Prostate gland (tissue), 2 donors: ENCODE measurements at regions not wholly inside any gene's neighbourhood (a gene's known extent, or its start where the extent isn't known, plus 50 kb on each side); places are given as distances from the start of the nearest gene placed in this dataset.
A peak's percentile ranks its signal among the peaks of the same experiment; 100 is the strongest.

Experiments
- DNase-seq: peaks from one replicate; pipeline ENCODE4 v3.0.0-alpha.2; 2019; ENCODE audit warnings: low spot score
- H3K27ac ChIP-seq, 2 donors: fragments of 200-600 bp; sonication (generic); 2 replicates each; pipeline ENCODE4 v1.5.1; 2017 to 2019
- H3K27me3 ChIP-seq: fragments of 200-600 bp; sonication (generic); replicated peaks from 2 replicates; pipeline ENCODE4 v1.5.1; 2019; ENCODE audit not compliant: insufficient read depth
- H3K36me3 ChIP-seq, 2 donors: fragments of 200-600 bp; sonication (generic); 1 replicate in 1 of 2; 2 replicates in 1 of 2; pipeline versions ENCODE4 v1.5.1 to v1.8.1; 2017 to 2019
- H3K4me1 ChIP-seq: fragments of 200-600 bp; sonication (generic); replicated peaks from 2 replicates; pipeline ENCODE4 v1.5.1; 2019
- H3K4me3 ChIP-seq, 2 donors: fragments of 200-600 bp; sonication (generic); 2 replicates each; pipeline ENCODE4 v1.5.1; 2017 to 2019
- H3K9me3 ChIP-seq: fragments of 200-600 bp; sonication (generic); 2 replicates; pipeline ENCODE4 v1.5.1; 2017
- POLR2A ChIP-seq: fragments of 450-650 bp; IDR thresholded peaks from one replicate; pipeline ENCODE4 v1.6.1; 2016; ENCODE audit warnings: antibody characterized with exemption, mild to moderate bottlenecking
- POLR2AphosphoS5 ChIP-seq: sonication (generic); formaldehyde crosslinking; IDR thresholded peaks from one replicate; pipeline ENCODE4 v1.6.1; 2017; ENCODE audit warnings: antibody characterized with exemption
- WGBS: methylation state at CpG from one replicate; pipeline ENCODE4 v1.1.5; 2018; 5-methylcytosine and 5-hydroxymethylcytosine counted together
- intact Hi-C: fragments of 100-400 bp; cut with DNase I; formaldehyde crosslinking; loops from one replicate; pipeline ENCODE4 v1.14.2; 2022
- TF ChIP-seq, protein P1 (sequence below), 4 experiments: fragments of 200-600 bp in 2 of 4; fragments of 450-650 bp in 2 of 4; sonication (generic) in 2 of 4; IDR thresholded peaks; 1 replicate in 3 of 4; 2 replicates in 1 of 4; pipeline ENCODE4 v1.5.1; 2016 to 2019; ENCODE audit warnings: antibody characterized with exemption in 4 of 4, mild to moderate bottlenecking in 2 of 4, moderate library complexity in 2 of 4

DNA sequence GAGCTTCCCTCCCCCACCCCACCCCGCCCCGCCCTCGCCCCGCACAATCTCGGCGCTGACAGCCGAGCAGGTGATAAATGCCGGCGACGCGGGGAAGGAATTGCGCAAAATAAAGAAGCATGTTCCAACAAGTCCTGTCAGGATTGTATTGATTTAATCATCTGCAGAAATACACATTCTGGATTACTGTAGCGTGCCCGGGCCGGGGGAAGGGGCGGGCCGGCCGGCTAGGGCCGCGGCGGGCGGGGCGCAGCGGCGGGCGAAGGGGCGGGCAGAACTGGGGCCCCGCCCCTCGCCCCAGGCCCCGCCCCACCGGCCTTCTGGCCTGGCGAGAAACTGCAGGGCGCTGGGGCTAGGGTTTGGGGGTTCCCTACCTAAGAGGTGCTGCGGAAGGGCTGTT, 88.9 kb upstream of the PAX2 start:
- Histone ChIP-seq H3K36me3 (no peaks in the 10 kb centered on the region), H3K27ac (no peak overlapping the region), H3K4me1 (peaks cover 8% of the 10 kb centered on the region), H3K9me3 (no peaks in the 10 kb centered on the region), H3K4me3 (no peak overlapping the region), H3K27me3 (peaks cover 57% of the 10 kb centered on the region)
- WGBS = 4% methylated on average over 11 of the region's 34 CpGs
- peak; percentile 24 for DNase-seq
- intact Hi-C loops = no loop called here
- no peak for TF ChIP-seq POLR2A
- TF ChIP-seq, protein P1, sequence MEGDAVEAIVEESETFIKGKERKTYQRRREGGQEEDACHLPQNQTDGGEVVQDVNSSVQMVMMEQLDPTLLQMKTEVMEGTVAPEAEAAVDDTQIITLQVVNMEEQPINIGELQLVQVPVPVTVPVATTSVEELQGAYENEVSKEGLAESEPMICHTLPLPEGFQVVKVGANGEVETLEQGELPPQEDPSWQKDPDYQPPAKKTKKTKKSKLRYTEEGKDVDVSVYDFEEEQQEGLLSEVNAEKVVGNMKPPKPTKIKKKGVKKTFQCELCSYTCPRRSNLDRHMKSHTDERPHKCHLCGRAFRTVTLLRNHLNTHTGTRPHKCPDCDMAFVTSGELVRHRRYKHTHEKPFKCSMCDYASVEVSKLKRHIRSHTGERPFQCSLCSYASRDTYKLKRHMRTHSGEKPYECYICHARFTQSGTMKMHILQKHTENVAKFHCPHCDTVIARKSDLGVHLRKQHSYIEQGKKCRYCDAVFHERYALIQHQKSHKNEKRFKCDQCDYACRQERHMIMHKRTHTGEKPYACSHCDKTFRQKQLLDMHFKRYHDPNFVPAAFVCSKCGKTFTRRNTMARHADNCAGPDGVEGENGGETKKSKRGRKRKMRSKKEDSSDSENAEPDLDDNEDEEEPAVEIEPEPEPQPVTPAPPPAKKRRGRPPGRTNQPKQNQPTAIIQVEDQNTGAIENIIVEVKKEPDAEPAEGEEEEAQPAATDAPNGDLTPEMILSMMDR (IDR thresholded peaks at IDR 0.05) = no peak
- no peak for TF ChIP-seq POLR2AphosphoS5

DNA sequence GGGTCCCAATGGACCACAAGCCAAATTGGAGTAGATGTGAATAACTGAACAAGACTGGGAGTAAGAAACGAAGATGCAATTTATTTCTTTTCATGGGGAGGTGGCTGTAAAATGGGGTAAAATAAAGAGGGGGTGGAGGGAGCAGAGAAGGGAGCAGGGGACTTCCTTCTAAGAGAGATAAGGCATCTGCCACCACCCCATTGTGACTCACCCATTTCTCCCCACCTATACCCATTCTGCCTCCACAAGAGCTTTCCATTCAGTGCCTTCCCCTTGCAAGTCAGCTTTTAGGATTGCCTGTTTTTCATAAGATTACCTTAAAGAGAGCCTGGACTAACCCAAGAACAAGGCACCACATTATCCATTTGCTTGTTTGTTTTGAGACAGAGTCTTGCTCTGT, 87.1 kb upstream of the PAX2 start:
- TF ChIP-seq POLR2A (no peak), POLR2AphosphoS5 (no peak)
- TF ChIP-seq, protein P1 (IDR thresholded peaks at IDR 0.05) = no peak
- no peaks in the 10 kb centered on the region for H3K9me3 ChIP-seq
- intact Hi-C loops = no loop called here

DNA sequence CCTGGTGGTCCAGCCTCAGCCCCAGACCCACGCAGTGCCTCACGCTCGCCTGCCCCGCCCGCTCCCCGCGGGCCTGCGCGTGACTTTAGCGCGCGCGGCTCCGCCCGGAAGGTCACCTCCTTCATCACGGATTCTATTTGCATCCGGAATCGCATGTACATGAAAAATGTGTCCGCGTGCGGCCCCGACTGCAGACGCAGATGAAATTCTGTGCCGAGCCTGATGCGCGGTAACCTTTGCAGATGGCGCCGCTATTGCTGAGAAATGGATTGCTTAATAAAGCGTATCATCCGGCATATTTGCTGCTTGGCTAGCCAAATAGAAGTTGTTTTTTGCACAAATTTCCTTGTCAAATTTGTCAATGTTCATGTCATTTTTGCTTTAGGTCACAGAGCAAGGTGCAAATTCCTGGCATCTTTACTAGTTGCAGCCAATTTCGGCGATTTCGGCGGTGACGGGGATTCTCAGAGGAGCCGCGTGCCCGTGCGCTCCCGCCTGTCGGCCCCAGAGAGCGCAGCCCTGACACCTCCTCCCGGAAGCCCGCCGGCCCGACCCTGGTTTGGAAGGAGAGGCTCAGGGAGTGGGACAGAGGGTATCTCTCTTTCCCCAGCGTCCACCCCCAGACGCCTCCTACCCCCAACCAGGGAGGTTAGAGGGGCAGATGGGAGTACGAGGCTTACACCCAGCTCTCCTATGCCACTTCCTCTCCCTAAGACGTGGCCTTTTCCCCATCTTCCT, 85.9 kb upstream of the PAX2 start:
- no peaks in the 10 kb centered on the region for H3K9me3 ChIP-seq
- no peak overlapping the region for H3K27ac ChIP-seq
- intact Hi-C loops = no loop called here
- peaks cover 3% of the 10 kb centered on the region for H3K4me1 ChIP-seq
- H3K4me3 ChIP-seq = no peak overlapping the region
- TF ChIP-seq, protein P1 (IDR thresholded peaks at IDR 0.05) = no peak
- TF ChIP-seq POLR2A = no peak
- no peak for TF ChIP-seq POLR2AphosphoS5
- peaks cover 55% of the 10 kb centered on the region for H3K27me3 ChIP-seq
- 6% methylated on average over 50 of the region's 50 CpGs for WGBS
- H3K36me3 ChIP-seq = no peaks in the 10 kb centered on the region
- DNase-seq = no peak

More for the DNA sequence above, 87.1 kb upstream of the PAX2 start:
- 43% methylated on average over 1 of the region's 1 CpG for WGBS
- DNase-seq = no peak
- Histone ChIP-seq H3K4me1 (peaks cover 8% of the 10 kb centered on the region), H3K27ac (no peak overlapping the region), H3K36me3 (no peaks in the 10 kb centered on the region), H3K27me3 (peaks cover 57% of the 10 kb centered on the region), H3K4me3 (no peak overlapping the region)

DNA sequence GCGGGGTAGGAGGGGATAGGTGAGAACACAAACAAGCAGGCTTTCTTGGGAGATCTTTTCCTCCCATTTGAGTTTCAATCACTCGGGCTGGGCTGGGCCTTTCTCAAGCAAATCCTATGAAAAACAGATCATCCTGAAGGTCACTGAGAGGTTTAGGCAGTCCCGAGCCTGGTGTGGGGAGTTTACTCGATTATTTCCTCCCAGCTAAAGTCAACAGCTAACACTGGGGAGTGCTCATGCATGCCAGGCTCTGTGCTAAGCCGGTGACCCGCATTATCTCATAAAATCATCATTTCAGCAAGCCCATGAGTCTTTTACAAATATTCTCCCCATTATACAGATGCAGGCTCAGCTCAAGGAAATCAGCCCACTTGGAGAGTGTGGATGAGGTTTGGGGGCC, 85.0 kb upstream of the PAX2 start:
- Histone ChIP-seq H3K27me3 (peaks cover 49% of the 10 kb centered on the region), H3K27ac (no peak overlapping the region), H3K4me3 (no peak overlapping the region), H3K4me1 (no peaks in the 10 kb centered on the region), H3K36me3 (no peaks in the 10 kb centered on the region), H3K9me3 (no peaks in the 10 kb centered on the region)
- TF ChIP-seq, protein P1 (IDR thresholded peaks at IDR 0.05) = no peak
- TF ChIP-seq POLR2AphosphoS5 = no peak
- no peak for TF ChIP-seq POLR2A
- DNase-seq = no peak
- 28% methylated on average over 6 of the region's 6 CpGs for WGBS
- intact Hi-C loops = no loop called here

DNA sequence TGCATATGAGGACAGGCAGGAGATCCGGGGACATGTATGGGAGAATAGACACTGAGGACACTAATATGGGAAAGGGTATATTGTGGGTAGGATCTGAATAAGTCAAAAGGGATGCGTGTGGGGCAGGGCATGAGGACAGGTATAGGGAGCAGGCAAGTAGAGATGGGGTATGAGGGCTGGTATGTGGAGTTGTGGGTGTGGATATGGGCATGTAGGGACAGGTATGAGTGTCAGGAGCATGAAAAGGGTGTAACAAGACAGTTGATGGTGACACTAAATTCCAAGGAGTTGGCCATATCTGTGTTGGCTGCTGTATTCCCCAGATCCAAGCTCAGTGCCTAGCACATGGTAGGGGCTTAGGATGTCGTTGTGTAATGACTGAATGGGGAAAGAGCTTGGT, 84.4 kb upstream of the PAX2 start:
- Histone ChIP-seq H3K27me3 (peaks cover 46% of the 10 kb centered on the region), H3K4me3 (no peak overlapping the region), H3K4me1 (no peaks in the 10 kb centered on the region), H3K9me3 (no peaks in the 10 kb centered on the region), H3K27ac (no peak overlapping the region), H3K36me3 (no peaks in the 10 kb centered on the region)
- intact Hi-C loops = no loop called here
- no peak for DNase-seq
- WGBS = 68% methylated on average over 2 of the region's 3 CpGs
- TF ChIP-seq POLR2A (no peak), POLR2AphosphoS5 (no peak)
- TF ChIP-seq, protein P1 (IDR thresholded peaks at IDR 0.05) = no peak
